GM06990 (cell line): ENCODE measurements at regions not wholly inside any gene's neighbourhood (a gene's known extent, or its start where the extent isn't known, plus 50 kb on each side); places are given as distances from the start of the nearest gene placed in this dataset.

ENCODE experiments used
- DNase-seq: peaks from one replicate; pipeline ENCODE4 v3.0.0-alpha.2; 2011; ENCODE audit not compliant: insufficient read length; ENCODE audit errors: extremely low read depth
- H3K27me3 ChIP-seq: replicated peaks from 2 replicates; pipeline ENCODE4 v1.6.0; 2011; ENCODE audit warnings: low read length; ENCODE audit not compliant: control insufficient read depth, insufficient read depth
- H3K36me3 ChIP-seq: 2 replicates; pipeline ENCODE4 v1.5.1; 2011; ENCODE audit warnings: low read length; ENCODE audit not compliant: control insufficient read depth, insufficient read depth
- H3K4me3 ChIP-seq: replicated peaks from 2 replicates; pipeline ENCODE4 v1.5.1; 2011; ENCODE audit warnings: low read depth, mild to moderate bottlenecking, control low read depth, low read length
- TF ChIP-seq, protein P1 (sequence below): IDR thresholded peaks from 2 replicates; pipeline ENCODE4 v1.5.1; 2011; ENCODE audit warnings: low read length, control low read depth, mild to moderate bottlenecking, inconsistent platforms; ENCODE audit not compliant: insufficient read depth, poor library complexity, severe bottlenecking

- DNase-seq = peak; percentile 6
- Histone ChIP-seq H3K27me3 (no peaks in the 10 kb centered on the region), H3K36me3 (no peaks in the 10 kb centered on the region), H3K4me3 (no peak overlapping the region)
- TF ChIP-seq, protein P1, sequence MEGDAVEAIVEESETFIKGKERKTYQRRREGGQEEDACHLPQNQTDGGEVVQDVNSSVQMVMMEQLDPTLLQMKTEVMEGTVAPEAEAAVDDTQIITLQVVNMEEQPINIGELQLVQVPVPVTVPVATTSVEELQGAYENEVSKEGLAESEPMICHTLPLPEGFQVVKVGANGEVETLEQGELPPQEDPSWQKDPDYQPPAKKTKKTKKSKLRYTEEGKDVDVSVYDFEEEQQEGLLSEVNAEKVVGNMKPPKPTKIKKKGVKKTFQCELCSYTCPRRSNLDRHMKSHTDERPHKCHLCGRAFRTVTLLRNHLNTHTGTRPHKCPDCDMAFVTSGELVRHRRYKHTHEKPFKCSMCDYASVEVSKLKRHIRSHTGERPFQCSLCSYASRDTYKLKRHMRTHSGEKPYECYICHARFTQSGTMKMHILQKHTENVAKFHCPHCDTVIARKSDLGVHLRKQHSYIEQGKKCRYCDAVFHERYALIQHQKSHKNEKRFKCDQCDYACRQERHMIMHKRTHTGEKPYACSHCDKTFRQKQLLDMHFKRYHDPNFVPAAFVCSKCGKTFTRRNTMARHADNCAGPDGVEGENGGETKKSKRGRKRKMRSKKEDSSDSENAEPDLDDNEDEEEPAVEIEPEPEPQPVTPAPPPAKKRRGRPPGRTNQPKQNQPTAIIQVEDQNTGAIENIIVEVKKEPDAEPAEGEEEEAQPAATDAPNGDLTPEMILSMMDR = peak; percentile 50
Measured at GRCh38 chr19:28710278-28710677, 502.7 kb downstream of the UQCRFS1 start.

DNA sequence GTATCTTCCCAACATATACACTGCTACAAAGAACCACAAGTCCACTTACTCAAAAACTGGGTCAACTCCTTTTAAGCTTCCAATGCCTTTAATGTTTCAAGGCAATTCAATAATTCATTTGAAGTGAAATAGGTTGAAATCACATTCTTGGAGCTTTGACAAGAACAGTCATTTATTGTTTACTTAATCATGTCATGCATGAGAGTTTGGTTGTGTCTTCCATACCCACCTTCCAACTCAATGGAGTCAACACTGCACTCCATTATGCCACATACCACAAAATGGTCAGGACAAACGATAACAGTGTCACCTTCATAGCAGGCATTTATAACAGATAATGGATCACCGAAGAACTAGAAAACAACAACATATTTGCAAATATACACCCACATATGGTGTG is 506.3 kb downstream of the UQCRFS1 start:
- no peaks in the 10 kb centered on the region for H3K36me3 ChIP-seq
- H3K27me3 ChIP-seq = no peaks in the 10 kb centered on the region
- DNase-seq = no peak
- TF ChIP-seq, protein P1 = no peak
- H3K4me3 ChIP-seq = no peak overlapping the region

DNA sequence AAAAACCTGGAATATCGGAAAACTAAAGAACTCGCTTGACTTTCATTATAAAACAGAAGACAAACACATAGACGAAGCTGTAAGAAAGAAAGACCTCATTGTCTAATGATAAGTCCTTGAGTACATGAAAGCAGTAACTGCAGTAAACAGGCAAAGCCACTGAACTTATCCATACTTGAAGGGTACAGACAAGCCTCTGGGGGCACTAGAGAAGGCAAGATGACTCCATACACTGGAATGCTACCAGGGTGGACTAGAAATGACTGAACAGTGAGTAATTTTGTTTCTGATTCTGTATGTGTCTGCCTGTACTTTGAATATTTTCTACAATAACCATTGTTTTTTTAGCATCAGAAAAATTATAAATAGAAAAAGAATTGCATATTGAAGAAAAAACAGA is 507.9 kb downstream of the UQCRFS1 start:
- H3K36me3 ChIP-seq = no peaks in the 10 kb centered on the region
- TF ChIP-seq, protein P1 = no peak
- H3K4me3 ChIP-seq = no peak overlapping the region
- no peaks in the 10 kb centered on the region for H3K27me3 ChIP-seq
- DNase-seq = no peak

DNA sequence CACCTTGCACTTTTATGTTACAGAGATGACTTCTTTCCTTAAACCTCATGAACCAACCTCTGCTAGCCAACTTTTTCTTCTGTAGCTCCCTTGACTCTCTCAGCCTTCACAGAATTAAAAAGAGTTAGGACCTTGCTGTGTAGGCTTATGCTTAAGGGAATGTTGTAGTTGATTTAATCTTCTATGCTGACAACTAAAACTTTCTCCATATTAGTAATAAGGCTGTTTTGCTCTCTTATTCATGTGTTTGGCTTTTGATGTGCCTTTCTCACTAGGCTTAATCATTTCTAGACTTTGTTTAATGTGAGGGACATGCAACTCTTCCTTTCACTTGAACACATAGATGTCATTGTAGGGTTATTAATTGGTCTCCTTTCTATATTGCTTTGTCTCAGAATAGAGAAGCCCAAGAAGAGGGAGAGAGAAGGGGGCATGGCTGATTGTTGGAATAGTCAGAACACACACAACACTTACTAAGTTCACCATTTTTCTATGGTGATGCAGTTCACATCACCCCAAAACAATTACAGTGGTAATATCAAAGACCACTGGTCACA is 509.5 kb downstream of the UQCRFS1 start:
- no peaks in the 10 kb centered on the region for H3K27me3 ChIP-seq
- H3K4me3 ChIP-seq = no peak overlapping the region
- no peaks in the 10 kb centered on the region for H3K36me3 ChIP-seq
- DNase-seq = no peak
- TF ChIP-seq, protein P1 = no peak

DNA sequence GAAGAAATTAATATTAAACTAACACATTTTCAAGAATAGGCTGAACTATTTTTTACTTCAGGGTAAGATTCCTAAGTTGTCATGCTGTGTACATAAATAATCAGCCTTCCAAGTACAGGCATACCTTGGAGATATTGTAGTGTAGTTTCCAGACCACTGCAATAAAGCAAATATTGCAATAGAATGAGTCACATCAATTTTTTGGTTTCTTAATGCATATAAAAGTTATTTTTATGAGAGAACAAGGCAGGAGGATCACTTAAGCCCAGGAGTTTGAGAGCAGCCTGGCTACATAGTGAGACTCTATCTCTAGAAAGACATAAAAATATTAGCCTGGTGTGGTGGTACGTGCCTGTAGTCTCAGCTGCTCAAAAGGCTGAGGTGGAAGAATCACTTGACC is 511.5 kb downstream of the UQCRFS1 start:
- no peak for DNase-seq
- Histone ChIP-seq H3K36me3 (no peaks in the 10 kb centered on the region), H3K27me3 (no peaks in the 10 kb centered on the region), H3K4me3 (no peak overlapping the region)
- TF ChIP-seq, protein P1 = no peak

DNA sequence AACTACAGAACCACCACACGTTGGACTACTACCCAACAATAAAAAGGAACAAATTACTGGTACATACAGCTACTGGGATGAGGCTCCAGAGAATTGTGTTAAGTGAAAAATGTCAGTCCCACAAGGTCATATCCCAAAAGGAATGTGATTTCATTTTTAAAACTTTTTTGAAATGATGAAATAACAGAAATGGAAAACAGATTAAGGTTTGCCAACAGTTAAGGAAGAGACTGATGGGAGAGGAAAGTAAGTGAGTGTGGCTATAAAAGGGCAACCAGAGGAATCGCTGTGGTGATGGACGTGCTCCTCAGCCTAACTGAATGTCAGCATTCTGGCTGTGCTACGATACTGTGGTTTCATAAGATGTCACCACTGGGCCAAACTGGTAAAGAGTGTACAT is 512.8 kb downstream of the UQCRFS1 start:
- no peaks in the 10 kb centered on the region for H3K27me3 ChIP-seq
- TF ChIP-seq, protein P1 = no peak

More for the DNA sequence above, 512.8 kb downstream of the UQCRFS1 start:
- DNase-seq = no peak
- Histone ChIP-seq H3K4me3 (no peak overlapping the region), H3K36me3 (no peaks in the 10 kb centered on the region)
